ENCODE measurements at regions not wholly inside any gene's neighbourhood (a gene's known extent, or its start where the extent isn't known, plus 50 kb on each side); places are given as distances from the start of the nearest gene placed in this dataset.

DNA sequence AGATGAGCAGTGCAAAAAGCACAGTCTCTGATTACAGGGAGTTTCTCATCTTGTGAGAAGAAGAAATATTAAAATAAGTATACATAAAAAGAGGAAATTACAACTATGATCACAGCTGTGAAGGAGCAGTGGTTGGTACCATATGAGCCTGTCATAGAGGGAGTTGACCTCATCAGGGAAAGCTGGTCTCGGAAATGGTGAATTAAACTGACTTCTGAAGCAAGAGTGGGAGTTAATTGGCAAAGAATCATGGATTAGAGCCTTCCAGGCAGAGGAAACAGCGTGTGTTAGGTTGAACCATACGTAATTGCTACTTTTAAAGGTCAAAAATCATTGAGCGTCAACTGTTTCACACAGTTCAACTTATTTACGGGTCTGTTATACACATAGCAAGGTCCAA, 539.1 kb downstream of the EDEM1 start:
- no peak for TF ChIP-seq POLR2A (IDR thresholded peaks at IDR 0.05)
- TF ChIP-seq, protein P1, sequence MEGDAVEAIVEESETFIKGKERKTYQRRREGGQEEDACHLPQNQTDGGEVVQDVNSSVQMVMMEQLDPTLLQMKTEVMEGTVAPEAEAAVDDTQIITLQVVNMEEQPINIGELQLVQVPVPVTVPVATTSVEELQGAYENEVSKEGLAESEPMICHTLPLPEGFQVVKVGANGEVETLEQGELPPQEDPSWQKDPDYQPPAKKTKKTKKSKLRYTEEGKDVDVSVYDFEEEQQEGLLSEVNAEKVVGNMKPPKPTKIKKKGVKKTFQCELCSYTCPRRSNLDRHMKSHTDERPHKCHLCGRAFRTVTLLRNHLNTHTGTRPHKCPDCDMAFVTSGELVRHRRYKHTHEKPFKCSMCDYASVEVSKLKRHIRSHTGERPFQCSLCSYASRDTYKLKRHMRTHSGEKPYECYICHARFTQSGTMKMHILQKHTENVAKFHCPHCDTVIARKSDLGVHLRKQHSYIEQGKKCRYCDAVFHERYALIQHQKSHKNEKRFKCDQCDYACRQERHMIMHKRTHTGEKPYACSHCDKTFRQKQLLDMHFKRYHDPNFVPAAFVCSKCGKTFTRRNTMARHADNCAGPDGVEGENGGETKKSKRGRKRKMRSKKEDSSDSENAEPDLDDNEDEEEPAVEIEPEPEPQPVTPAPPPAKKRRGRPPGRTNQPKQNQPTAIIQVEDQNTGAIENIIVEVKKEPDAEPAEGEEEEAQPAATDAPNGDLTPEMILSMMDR (IDR thresholded peaks at IDR 0.05): no peak

All from stomach (tissue), 4 donors.